ENCODE measurements at regions not wholly inside any gene's neighbourhood (a gene's known extent, or its start where the extent isn't known, plus 50 kb on each side); places are given as distances from the start of the nearest gene placed in this dataset.

DNA sequence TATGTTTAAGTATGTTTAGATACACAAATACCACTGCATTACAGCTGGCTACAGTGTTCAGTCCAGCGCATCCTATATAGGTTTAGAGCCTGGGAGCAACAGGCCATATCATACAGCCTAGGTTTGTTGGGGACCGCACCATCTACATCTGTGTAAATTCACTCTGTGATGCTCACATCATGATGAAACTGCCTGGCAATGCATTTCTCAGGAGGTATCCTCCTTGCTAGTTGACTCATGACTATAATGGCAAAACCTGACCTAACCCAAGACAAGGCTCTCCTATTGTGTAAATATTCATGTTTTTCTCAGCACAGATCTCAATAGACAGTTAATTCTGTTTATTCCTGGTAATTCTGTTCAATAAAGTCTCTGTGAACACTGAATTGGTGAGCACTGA is 240.7 kb upstream of the PFKP start:
- no peak overlapping the region for H2AFZ ChIP-seq (ENCODE audit: low read depth, low read length)
- TF ChIP-seq EZH2 (IDR thresholded peaks at IDR 0.05; ENCODE audit: borderline replicate concordance, low read depth, low read length, severe bottlenecking), result no peak
- TF ChIP-seq, protein P1, sequence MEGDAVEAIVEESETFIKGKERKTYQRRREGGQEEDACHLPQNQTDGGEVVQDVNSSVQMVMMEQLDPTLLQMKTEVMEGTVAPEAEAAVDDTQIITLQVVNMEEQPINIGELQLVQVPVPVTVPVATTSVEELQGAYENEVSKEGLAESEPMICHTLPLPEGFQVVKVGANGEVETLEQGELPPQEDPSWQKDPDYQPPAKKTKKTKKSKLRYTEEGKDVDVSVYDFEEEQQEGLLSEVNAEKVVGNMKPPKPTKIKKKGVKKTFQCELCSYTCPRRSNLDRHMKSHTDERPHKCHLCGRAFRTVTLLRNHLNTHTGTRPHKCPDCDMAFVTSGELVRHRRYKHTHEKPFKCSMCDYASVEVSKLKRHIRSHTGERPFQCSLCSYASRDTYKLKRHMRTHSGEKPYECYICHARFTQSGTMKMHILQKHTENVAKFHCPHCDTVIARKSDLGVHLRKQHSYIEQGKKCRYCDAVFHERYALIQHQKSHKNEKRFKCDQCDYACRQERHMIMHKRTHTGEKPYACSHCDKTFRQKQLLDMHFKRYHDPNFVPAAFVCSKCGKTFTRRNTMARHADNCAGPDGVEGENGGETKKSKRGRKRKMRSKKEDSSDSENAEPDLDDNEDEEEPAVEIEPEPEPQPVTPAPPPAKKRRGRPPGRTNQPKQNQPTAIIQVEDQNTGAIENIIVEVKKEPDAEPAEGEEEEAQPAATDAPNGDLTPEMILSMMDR (IDR thresholded peaks at IDR 0.05; ENCODE audit: borderline replicate concordance, extremely low read depth, low read length, poor library complexity, severe bottlenecking), result no peak
- ATAC-seq (ENCODE audit: insufficient read depth, low read depth), result no peak
- no peaks in the 10 kb centered on the region for H4K20me1 ChIP-seq (ENCODE audit: insufficient read depth, low read length)
- H3K27me3 ChIP-seq (ENCODE audit: insufficient read depth, low read length, poor library complexity), result no peaks in the 10 kb centered on the region
- H3K4me1 ChIP-seq (ENCODE audit: insufficient read depth, low read length), result no peaks in the 10 kb centered on the region
- no peak for DNase-seq
- no peaks in the 10 kb centered on the region for H3K79me2 ChIP-seq (ENCODE audit: insufficient read depth, low read length)
- H3K4me3 ChIP-seq (ENCODE audit: low read depth in 1 of 2, low read length in 2 of 2), result no peak overlapping the region
- no peak overlapping the region for H3K4me2 ChIP-seq (ENCODE audit: insufficient read depth, low read length)
- H3K9ac ChIP-seq (ENCODE audit: low read depth, low read length), result no peak overlapping the region
- no peak overlapping the region for H3K27ac ChIP-seq (ENCODE audit: low read length)
- H3K36me3 ChIP-seq (ENCODE audit: insufficient read depth, low read length), result no peaks in the 10 kb centered on the region
- H3K9me3 ChIP-seq (ENCODE audit: insufficient read depth, low read length, severe bottlenecking), result peaks cover 3% of the 10 kb centered on the region

DNA sequence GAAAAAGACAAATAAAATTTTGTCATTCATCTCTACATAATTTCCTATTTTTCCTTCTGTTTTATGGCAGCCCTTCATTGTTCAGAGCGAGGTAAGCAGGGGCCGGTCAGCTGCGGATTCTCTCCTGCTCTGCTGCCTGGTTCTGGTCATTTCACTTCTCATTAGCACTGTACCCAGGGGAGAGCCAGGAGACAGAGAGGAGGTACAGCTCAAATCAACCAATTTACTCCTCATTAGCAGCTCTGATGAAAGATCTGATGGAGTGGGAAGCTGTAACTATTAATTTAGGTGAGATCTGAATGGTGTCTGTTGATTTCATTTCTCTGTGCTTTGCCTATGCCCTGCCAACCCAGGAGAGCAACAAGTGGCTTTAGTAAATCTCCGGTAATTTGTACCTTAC is 241.5 kb upstream of the PFKP start:
- Histone ChIP-seq H3K4me1 (ENCODE audit: insufficient read depth, low read length) (no peaks in the 10 kb centered on the region), H3K27me3 (ENCODE audit: insufficient read depth, low read length, poor library complexity) (no peaks in the 10 kb centered on the region), H3K27ac (ENCODE audit: low read length) (no peak overlapping the region), H2AFZ (ENCODE audit: low read depth, low read length) (no peak overlapping the region), H3K79me2 (ENCODE audit: insufficient read depth, low read length) (no peaks in the 10 kb centered on the region), H3K9me3 (ENCODE audit: insufficient read depth, low read length, severe bottlenecking) (peaks cover 3% of the 10 kb centered on the region), H3K4me3 (ENCODE audit: low read depth in 1 of 2, low read length in 2 of 2) (no peak overlapping the region), H3K9ac (ENCODE audit: low read depth, low read length) (no peak overlapping the region), H3K4me2 (ENCODE audit: insufficient read depth, low read length) (no peak overlapping the region), H4K20me1 (ENCODE audit: insufficient read depth, low read length) (no peaks in the 10 kb centered on the region), H3K36me3 (ENCODE audit: insufficient read depth, low read length) (no peaks in the 10 kb centered on the region)
- ATAC-seq (ENCODE audit: insufficient read depth, low read depth) (no peak), DNase-seq (no peak)
- TF ChIP-seq EZH2 (IDR thresholded peaks at IDR 0.05; ENCODE audit: borderline replicate concordance, low read depth, low read length, severe bottlenecking), result no peak
- TF ChIP-seq, protein P1 (IDR thresholded peaks at IDR 0.05; ENCODE audit: borderline replicate concordance, extremely low read depth, low read length, poor library complexity, severe bottlenecking), result no peak

DNA sequence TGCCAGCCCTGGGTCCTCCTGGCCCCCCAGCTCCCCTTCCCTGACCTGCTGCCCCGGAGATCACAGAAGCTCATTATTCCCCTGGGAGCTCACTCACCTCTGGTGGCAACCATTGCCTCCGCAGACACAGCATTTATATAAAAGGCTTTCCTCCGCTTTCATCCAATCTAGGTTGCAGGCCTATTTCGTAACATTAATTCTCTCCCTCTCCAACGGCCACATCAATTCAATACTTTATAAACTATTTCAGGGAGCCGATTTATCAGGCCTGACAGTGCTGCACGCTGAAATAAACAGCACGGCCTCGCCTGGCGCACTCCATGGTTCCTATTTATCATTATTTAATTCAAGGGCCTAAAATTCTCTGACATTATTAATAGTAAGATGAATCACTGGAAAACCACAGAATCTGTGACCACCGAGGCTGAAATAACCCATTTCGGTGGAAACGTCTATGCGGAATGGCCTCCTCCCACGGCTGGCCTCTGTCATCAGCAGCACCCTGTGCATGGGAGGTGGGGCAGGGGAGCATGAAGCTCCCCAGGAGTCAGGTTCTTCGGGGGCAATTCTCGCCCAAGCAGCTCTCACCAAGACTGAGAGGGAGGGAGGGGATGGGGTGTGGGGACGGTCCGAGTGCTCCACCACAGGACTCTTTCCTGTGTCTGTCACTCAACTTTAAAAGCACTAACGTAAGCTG is 249.3 kb upstream of the PFKP start:
- Histone ChIP-seq H2AFZ (ENCODE audit: low read depth, low read length) (no peak overlapping the region), H4K20me1 (ENCODE audit: insufficient read depth, low read length) (no peaks in the 10 kb centered on the region), H3K4me2 (ENCODE audit: insufficient read depth, low read length) (no peak overlapping the region), H3K4me3 (ENCODE audit: low read depth in 1 of 2, low read length in 2 of 2) (no peak overlapping the region), H3K4me1 (ENCODE audit: insufficient read depth, low read length) (no peaks in the 10 kb centered on the region), H3K79me2 (ENCODE audit: insufficient read depth, low read length) (no peaks in the 10 kb centered on the region), H3K9me3 (ENCODE audit: insufficient read depth, low read length, severe bottlenecking) (no peaks in the 10 kb centered on the region), H3K9ac (ENCODE audit: low read depth, low read length) (no peak overlapping the region), H3K27ac (ENCODE audit: low read length) (no peak overlapping the region), H3K27me3 (ENCODE audit: insufficient read depth, low read length, poor library complexity) (no peaks in the 10 kb centered on the region), H3K36me3 (ENCODE audit: insufficient read depth, low read length) (no peaks in the 10 kb centered on the region)
- ATAC-seq (ENCODE audit: insufficient read depth, low read depth) (no peak), DNase-seq (no peak)
- no peak for TF ChIP-seq EZH2 (IDR thresholded peaks at IDR 0.05; ENCODE audit: borderline replicate concordance, low read depth, low read length, severe bottlenecking)
- TF ChIP-seq, protein P1 (IDR thresholded peaks at IDR 0.05; ENCODE audit: borderline replicate concordance, extremely low read depth, low read length, poor library complexity, severe bottlenecking), result no peak

All from DND-41 (cell line).